ENCODE measurements at regions not wholly inside any gene's neighbourhood (a gene's known extent, or its start where the extent isn't known, plus 50 kb on each side); places are given as distances from the start of the nearest gene placed in this dataset.

DNA sequence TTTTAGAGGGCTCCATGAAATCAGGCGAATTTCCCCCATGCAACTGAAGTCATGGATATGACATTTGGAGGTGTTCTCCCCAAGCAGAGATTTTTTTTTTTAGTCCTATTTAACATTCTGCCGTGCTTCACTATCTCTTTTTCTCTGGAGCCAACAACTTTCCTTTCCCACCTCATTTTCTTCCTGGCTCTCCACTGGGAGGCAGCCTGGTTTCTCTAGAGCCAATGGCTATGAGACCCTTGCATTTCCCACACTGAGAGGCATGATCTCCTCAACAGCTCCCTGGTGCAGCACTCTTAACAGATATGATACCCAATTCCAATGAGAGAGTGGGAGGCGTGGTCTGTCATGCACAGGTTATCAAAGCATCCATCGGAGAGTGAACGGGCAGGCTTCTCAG lies 310.8 kb downstream of the DRD1 start:
- Histone ChIP-seq H3K27ac (ENCODE audit: low read length) (no peak overlapping the region), H3K36me3 (ENCODE audit: insufficient read depth, low read length) (no peaks in the 10 kb centered on the region), H3K4me2 (ENCODE audit: low read depth, low read length, poor library complexity, severe bottlenecking) (no peak overlapping the region), H3K27me3 (ENCODE audit: low read length) (no peaks in the 10 kb centered on the region), H3K9me3 (ENCODE audit: low read length) (no peaks in the 10 kb centered on the region), H3K4me3 (ENCODE audit: low read length) (no peak overlapping the region), H4K20me1 (ENCODE audit: insufficient read depth, low read depth, low read length) (no peaks in the 10 kb centered on the region), H3K9ac (ENCODE audit: low read length) (no peak overlapping the region), H3K4me1 (ENCODE audit: low read length) (no peaks in the 10 kb centered on the region), H2AFZ (ENCODE audit: low read length) (no peak overlapping the region), H3K9me2 (replicated peaks; ENCODE audit: insufficient read depth, low read length) (no peaks in the 10 kb centered on the region), H3K79me2 (ENCODE audit: low read length) (no peaks in the 10 kb centered on the region)
- DNase-seq = no peak

DNA sequence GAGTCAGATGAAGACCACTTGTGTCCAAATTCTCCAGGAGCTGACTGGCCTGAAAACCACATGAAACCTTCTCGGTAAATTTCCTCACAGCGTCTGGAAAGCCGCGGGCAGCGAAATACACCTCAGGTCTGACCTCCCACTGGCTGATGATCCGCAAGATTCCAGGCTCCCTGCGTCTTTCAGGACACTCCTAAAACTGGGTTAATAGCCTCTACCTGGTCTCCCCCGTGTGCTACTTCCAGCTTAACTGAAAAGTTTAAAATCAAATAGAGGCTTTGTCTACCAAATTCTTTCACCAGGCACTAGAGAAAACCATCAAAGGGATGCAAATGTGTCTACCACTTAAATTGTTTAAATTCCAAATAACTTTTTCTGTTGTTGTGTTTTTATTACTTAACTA lies 312.6 kb downstream of the DRD1 start:
- H3K9ac ChIP-seq (ENCODE audit: low read length) = no peak overlapping the region

GRCh38 chr5:175129619-175130018 lies 314.4 kb downstream of the DRD1 start:
- Histone ChIP-seq H2AFZ (ENCODE audit: low read length) (no peak overlapping the region), H3K36me3 (ENCODE audit: insufficient read depth, low read length) (no peaks in the 10 kb centered on the region), H3K4me3 (ENCODE audit: low read length) (no peak overlapping the region), H3K27ac (ENCODE audit: low read length) (no peak overlapping the region), H3K9ac (ENCODE audit: low read length) (no peak overlapping the region), H3K9me2 (replicated peaks; ENCODE audit: insufficient read depth, low read length) (no peaks in the 10 kb centered on the region), H4K20me1 (ENCODE audit: insufficient read depth, low read depth, low read length) (no peaks in the 10 kb centered on the region), H3K4me2 (ENCODE audit: low read depth, low read length, poor library complexity, severe bottlenecking) (no peak overlapping the region), H3K4me1 (ENCODE audit: low read length) (no peaks in the 10 kb centered on the region), H3K27me3 (ENCODE audit: low read length) (no peaks in the 10 kb centered on the region), H3K79me2 (ENCODE audit: low read length) (no peaks in the 10 kb centered on the region), H3K9me3 (ENCODE audit: low read length) (no peaks in the 10 kb centered on the region)
- DNase-seq = no peak

More for the DNA sequence above, 312.6 kb downstream of the DRD1 start:
- Histone ChIP-seq H3K9me2 (replicated peaks; ENCODE audit: insufficient read depth, low read length) (no peaks in the 10 kb centered on the region), H4K20me1 (ENCODE audit: insufficient read depth, low read depth, low read length) (no peaks in the 10 kb centered on the region), H3K4me1 (ENCODE audit: low read length) (no peaks in the 10 kb centered on the region), H2AFZ (ENCODE audit: low read length) (no peak overlapping the region), H3K4me3 (ENCODE audit: low read length) (no peak overlapping the region), H3K27me3 (ENCODE audit: low read length) (no peaks in the 10 kb centered on the region), H3K36me3 (ENCODE audit: insufficient read depth, low read length) (no peaks in the 10 kb centered on the region), H3K79me2 (ENCODE audit: low read length) (no peaks in the 10 kb centered on the region), H3K9me3 (ENCODE audit: low read length) (no peaks in the 10 kb centered on the region), H3K27ac (ENCODE audit: low read length) (no peak overlapping the region), H3K4me2 (ENCODE audit: low read depth, low read length, poor library complexity, severe bottlenecking) (no peak overlapping the region)
- DNase-seq = no peak

DNA sequence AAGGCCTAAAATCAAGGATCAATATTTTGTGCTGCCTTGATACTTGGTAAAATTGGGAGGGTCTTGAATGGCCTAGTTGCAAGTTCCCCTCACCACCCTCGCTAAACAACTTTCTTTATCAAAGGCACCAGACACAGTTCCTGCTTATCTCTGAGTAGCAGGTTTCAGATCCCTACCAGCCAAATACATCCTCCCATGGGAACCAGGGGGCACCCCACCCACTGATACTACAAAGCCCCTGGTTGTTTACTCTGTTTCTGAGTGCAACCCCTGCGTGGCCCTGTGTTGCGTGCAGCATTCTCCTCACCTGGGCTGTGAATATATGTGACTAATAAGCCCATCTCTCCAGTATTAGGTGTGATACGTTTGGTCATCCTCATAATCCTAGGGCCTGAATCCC lies 314.9 kb downstream of the DRD1 start:
- Histone ChIP-seq H2AFZ (ENCODE audit: low read length) (no peak overlapping the region), H3K27me3 (ENCODE audit: low read length) (no peaks in the 10 kb centered on the region), H4K20me1 (ENCODE audit: insufficient read depth, low read depth, low read length) (no peaks in the 10 kb centered on the region), H3K9me3 (ENCODE audit: low read length) (no peaks in the 10 kb centered on the region), H3K4me3 (ENCODE audit: low read length) (no peak overlapping the region), H3K79me2 (ENCODE audit: low read length) (no peaks in the 10 kb centered on the region), H3K9me2 (replicated peaks; ENCODE audit: insufficient read depth, low read length) (no peaks in the 10 kb centered on the region), H3K36me3 (ENCODE audit: insufficient read depth, low read length) (no peaks in the 10 kb centered on the region), H3K4me2 (ENCODE audit: low read depth, low read length, poor library complexity, severe bottlenecking) (no peak overlapping the region), H3K4me1 (ENCODE audit: low read length) (no peaks in the 10 kb centered on the region), H3K27ac (ENCODE audit: low read length) (no peak overlapping the region), H3K9ac (ENCODE audit: low read length) (no peak overlapping the region)
- no peak for DNase-seq

DNA sequence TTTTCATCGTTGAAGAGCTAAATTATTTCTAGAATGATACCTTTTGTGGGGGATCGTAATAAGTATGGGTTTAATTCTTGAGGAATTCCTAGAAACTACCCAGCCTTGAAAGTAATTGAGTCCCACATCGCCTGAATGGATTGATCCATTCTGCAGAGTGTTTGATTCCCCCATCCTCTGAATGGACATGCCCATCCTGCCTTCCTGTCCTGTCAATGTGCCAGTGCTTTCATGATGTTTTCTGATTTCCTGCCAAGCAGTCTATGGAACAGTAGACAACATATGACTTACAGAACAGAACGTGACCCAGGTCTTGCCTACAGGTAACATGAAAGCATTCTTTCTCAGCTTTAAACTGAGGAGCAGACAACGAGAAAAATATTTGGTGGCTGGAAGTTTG lies 319.2 kb downstream of the DRD1 start:
- no peaks in the 10 kb centered on the region for H3K36me3 ChIP-seq (ENCODE audit: insufficient read depth, low read length)
- no peaks in the 10 kb centered on the region for H3K79me2 ChIP-seq (ENCODE audit: low read length)
- no peaks in the 10 kb centered on the region for H3K27me3 ChIP-seq (ENCODE audit: low read length)
- H3K9me3 ChIP-seq (ENCODE audit: low read length) = no peaks in the 10 kb centered on the region
- H3K4me2 ChIP-seq (ENCODE audit: low read depth, low read length, poor library complexity, severe bottlenecking) = no peak overlapping the region
- H4K20me1 ChIP-seq (ENCODE audit: insufficient read depth, low read depth, low read length) = no peaks in the 10 kb centered on the region
- H3K9me2 ChIP-seq (replicated peaks; ENCODE audit: insufficient read depth, low read length) = no peaks in the 10 kb centered on the region
- H3K4me3 ChIP-seq (ENCODE audit: low read length) = no peak overlapping the region
- H2AFZ ChIP-seq (ENCODE audit: low read length) = no peak overlapping the region
- H3K27ac ChIP-seq (ENCODE audit: low read length) = no peak overlapping the region
- no peak overlapping the region for H3K9ac ChIP-seq (ENCODE audit: low read length)
- H3K4me1 ChIP-seq (ENCODE audit: low read length) = no peaks in the 10 kb centered on the region
- DNase-seq = no peak

- H3K27ac ChIP-seq (ENCODE audit: low read length) = no peak overlapping the region
- H2AFZ ChIP-seq (ENCODE audit: low read length) = no peak overlapping the region
- H3K9ac ChIP-seq (ENCODE audit: low read length) = no peak overlapping the region
- H3K79me2 ChIP-seq (ENCODE audit: low read length) = no peaks in the 10 kb centered on the region
- H3K9me2 ChIP-seq (replicated peaks; ENCODE audit: insufficient read depth, low read length) = no peaks in the 10 kb centered on the region
- H3K4me3 ChIP-seq (ENCODE audit: low read length) = no peak overlapping the region
- no peak overlapping the region for H3K4me2 ChIP-seq (ENCODE audit: low read depth, low read length, poor library complexity, severe bottlenecking)
- no peaks in the 10 kb centered on the region for H3K27me3 ChIP-seq (ENCODE audit: low read length)
- no peaks in the 10 kb centered on the region for H3K9me3 ChIP-seq (ENCODE audit: low read length)
- DNase-seq = no peak
- no peaks in the 10 kb centered on the region for H4K20me1 ChIP-seq (ENCODE audit: insufficient read depth, low read depth, low read length)
- H3K4me1 ChIP-seq (ENCODE audit: low read length) = no peaks in the 10 kb centered on the region
- H3K36me3 ChIP-seq (ENCODE audit: insufficient read depth, low read length) = no peaks in the 10 kb centered on the region
Measured at GRCh38 chr5:175124251-175124813, 319.6 kb downstream of the DRD1 start.

DNA sequence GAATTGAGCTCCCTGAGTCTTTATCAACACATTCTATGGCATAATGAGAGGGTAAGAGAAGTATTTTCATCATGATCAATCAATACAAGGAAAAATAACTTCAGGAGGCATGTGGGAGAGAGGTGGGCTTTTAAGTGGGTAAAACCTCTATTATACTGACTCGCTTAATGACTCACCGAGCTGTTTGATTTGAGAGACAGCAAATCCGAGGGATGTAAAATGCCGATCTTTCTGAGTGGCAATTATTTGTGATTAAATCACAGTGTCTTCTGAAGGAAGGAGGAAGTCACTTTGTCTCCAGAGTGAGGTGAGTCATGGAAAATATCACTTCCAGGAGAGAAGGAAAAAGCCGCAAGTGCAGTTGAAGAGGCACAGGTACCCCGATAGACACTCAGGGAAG lies 320.4 kb downstream of the DRD1 start:
- H3K9ac ChIP-seq (ENCODE audit: low read length) = no peak overlapping the region
- H3K4me2 ChIP-seq (ENCODE audit: low read depth, low read length, poor library complexity, severe bottlenecking) = no peak overlapping the region
- DNase-seq = no peak
- H2AFZ ChIP-seq (ENCODE audit: low read length) = no peak overlapping the region
- H3K9me2 ChIP-seq (replicated peaks; ENCODE audit: insufficient read depth, low read length) = no peaks in the 10 kb centered on the region
- no peak overlapping the region for H3K4me3 ChIP-seq (ENCODE audit: low read length)
- H4K20me1 ChIP-seq (ENCODE audit: insufficient read depth, low read depth, low read length) = no peaks in the 10 kb centered on the region
- no peaks in the 10 kb centered on the region for H3K4me1 ChIP-seq (ENCODE audit: low read length)
- no peak overlapping the region for H3K27ac ChIP-seq (ENCODE audit: low read length)
- H3K36me3 ChIP-seq (ENCODE audit: insufficient read depth, low read length) = no peaks in the 10 kb centered on the region
- no peaks in the 10 kb centered on the region for H3K27me3 ChIP-seq (ENCODE audit: low read length)
- no peaks in the 10 kb centered on the region for H3K79me2 ChIP-seq (ENCODE audit: low read length)
- H3K9me3 ChIP-seq (ENCODE audit: low read length) = no peaks in the 10 kb centered on the region

DNA sequence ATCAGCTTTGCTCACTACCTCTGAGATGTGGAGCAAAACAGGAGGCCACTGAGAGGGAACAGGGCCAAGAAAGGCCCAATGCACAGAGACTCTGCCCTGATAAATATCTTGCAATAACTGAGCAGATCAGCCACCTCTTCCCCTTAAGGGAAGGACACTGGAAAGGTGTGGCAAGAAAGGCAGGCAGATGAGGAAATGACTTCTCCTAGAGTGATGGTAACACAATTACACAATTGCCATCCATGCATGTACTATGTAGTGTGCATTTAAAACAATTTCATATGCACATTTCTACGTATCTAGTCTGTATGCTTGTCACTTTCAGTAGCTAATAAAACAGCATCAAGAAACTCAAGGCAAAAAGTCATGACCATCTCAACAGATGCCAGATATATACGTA lies 322.5 kb downstream of the DRD1 start:
- Histone ChIP-seq H2AFZ (ENCODE audit: low read length) (no peak overlapping the region), H3K27me3 (ENCODE audit: low read length) (no peaks in the 10 kb centered on the region), H3K79me2 (ENCODE audit: low read length) (no peaks in the 10 kb centered on the region), H3K9me3 (ENCODE audit: low read length) (no peaks in the 10 kb centered on the region), H3K9me2 (replicated peaks; ENCODE audit: insufficient read depth, low read length) (no peaks in the 10 kb centered on the region; the same call in 1 of the 2 replicates), H3K9ac (ENCODE audit: low read length) (no peak overlapping the region), H3K4me2 (ENCODE audit: low read depth, low read length, poor library complexity, severe bottlenecking) (no peak overlapping the region), H3K4me3 (ENCODE audit: low read length) (no peak overlapping the region), H3K4me1 (ENCODE audit: low read length) (no peaks in the 10 kb centered on the region), H3K27ac (ENCODE audit: low read length) (no peak overlapping the region), H4K20me1 (ENCODE audit: insufficient read depth, low read depth, low read length) (no peaks in the 10 kb centered on the region), H3K36me3 (ENCODE audit: insufficient read depth, low read length) (no peaks in the 10 kb centered on the region)
- DNase-seq = no peak

DNA sequence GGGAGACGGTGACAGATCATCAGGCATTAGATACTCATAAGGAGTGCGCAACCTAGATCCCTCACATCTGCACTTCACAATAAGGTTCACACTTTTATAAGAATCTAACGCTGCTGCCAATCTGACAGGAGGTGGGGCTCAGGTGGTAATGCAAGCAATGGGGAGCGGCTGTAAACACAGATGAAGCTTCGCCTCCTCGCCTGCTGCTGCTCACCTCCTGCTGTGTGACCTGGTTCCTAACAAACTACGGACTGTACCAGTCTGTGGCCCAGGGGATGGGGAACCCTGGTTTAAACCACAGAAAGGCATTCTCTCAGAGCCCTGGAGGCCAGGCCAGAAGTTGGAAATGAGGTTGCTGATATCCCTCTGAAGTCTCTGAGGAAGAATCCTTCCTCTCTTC lies 323.6 kb downstream of the DRD1 start:
- no peaks in the 10 kb centered on the region for H3K4me1 ChIP-seq (ENCODE audit: low read length)
- H3K4me2 ChIP-seq (ENCODE audit: low read depth, low read length, poor library complexity, severe bottlenecking) = no peak overlapping the region
- no peaks in the 10 kb centered on the region; the same call in 1 of the 2 replicates for H3K9me2 ChIP-seq (replicated peaks; ENCODE audit: insufficient read depth, low read length)
- no peaks in the 10 kb centered on the region for H3K27me3 ChIP-seq (ENCODE audit: low read length)
- H3K79me2 ChIP-seq (ENCODE audit: low read length) = no peaks in the 10 kb centered on the region
- no peak overlapping the region for H3K4me3 ChIP-seq (ENCODE audit: low read length)
- no peaks in the 10 kb centered on the region for H3K9me3 ChIP-seq (ENCODE audit: low read length)
- H4K20me1 ChIP-seq (ENCODE audit: insufficient read depth, low read depth, low read length) = no peaks in the 10 kb centered on the region
- no peaks in the 10 kb centered on the region for H3K36me3 ChIP-seq (ENCODE audit: insufficient read depth, low read length)
- no peak overlapping the region for H2AFZ ChIP-seq (ENCODE audit: low read length)
- no peak for DNase-seq
- no peak overlapping the region for H3K27ac ChIP-seq (ENCODE audit: low read length)
- no peak overlapping the region for H3K9ac ChIP-seq (ENCODE audit: low read length)
